Natural killer cell treated with Interleukin-12 subunit alpha and Interleukin-12 subunit beta and Interleukin-15 and Interleukin-18, amount 100 ng/mL, for 72 hours (primary cell): ENCODE measurements at regions not wholly inside any gene's neighbourhood (a gene's known extent, or its start where the extent isn't known, plus 50 kb on each side); places are given as distances from the start of the nearest gene placed in this dataset.

Experiments used
- ATAC-seq, 2 donors: fragments of 150-1000 bp; cut with Tn5 transposase in 1 of 2; sonication (Bioruptor Pico), chemical (Tn5 transposase) in 1 of 2; 2 replicates each; pipeline ENCODE4 v1.10.0; 2021
- DNase-seq: peaks from one replicate; pipeline ENCODE4 v3.0.0; 2022; ENCODE audit warnings: low spot score
- H3K27ac Mint-ChIP-seq, 2 donors: 1 replicate in 1 of 2; 2 replicates in 1 of 2; pipeline ENCODE4 v1.8.0; 2022; ENCODE audit warnings: mixed read lengths in 2 of 2, mild to moderate bottlenecking in 1 of 2, moderate library complexity in 1 of 2
- H3K27me3 Mint-ChIP-seq, 2 donors: 1 replicate in 1 of 2; 2 replicates in 1 of 2; pipeline ENCODE4 v1.8.0; 2022; ENCODE audit warnings: mixed read lengths in 2 of 2
- H3K36me3 Mint-ChIP-seq: one replicate; pipeline ENCODE4 v1.8.0; 2022; ENCODE audit warnings: mixed read lengths
- H3K4me1 Mint-ChIP-seq, 2 donors: 1 replicate in 1 of 2; 2 replicates in 1 of 2; pipeline ENCODE4 v1.8.0; 2022; ENCODE audit warnings: low read depth in 2 of 2, mixed read lengths in 2 of 2, mild to moderate bottlenecking in 1 of 2
- H3K4me3 Mint-ChIP-seq: one replicate; pipeline ENCODE4 v1.8.0; 2022; ENCODE audit warnings: mixed read lengths
- H3K9me3 Mint-ChIP-seq: 2 replicates; pipeline ENCODE4 v1.8.0; 2022; ENCODE audit warnings: mixed read lengths

GRCh38 chr22:47369020-47369419 lies 606.6 kb downstream of the TBC1D22A start:
- DNase-seq (no peak), ATAC-seq (no peak)
- Mint-ChIP-seq H3K27ac (no peak overlapping the region), H3K9me3 (peaks cover 4% of the 10 kb centered on the region), H3K36me3 (peaks cover 2% of the 10 kb centered on the region), H3K4me1 (no peaks in the 10 kb centered on the region), H3K4me3 (no peak overlapping the region), H3K27me3 (peaks cover 11 to 12% of the 10 kb centered on the region in 2 donors)

GRCh38 chr22:47367993-47368945 lies 605.8 kb downstream of the TBC1D22A start:
- Mint-ChIP-seq H3K9me3 (peaks cover 7% of the 10 kb centered on the region), H3K4me3 (no peak overlapping the region), H3K27ac (no peak overlapping the region), H3K27me3 (peaks cover 12% of the 10 kb centered on the region in 2 donors), H3K36me3 (peaks cover 4% of the 10 kb centered on the region), H3K4me1 (no peaks in the 10 kb centered on the region)
- no peak for ATAC-seq
- no peak for DNase-seq

GRCh38 chr22:47367107-47367690 lies 604.7 kb downstream of the TBC1D22A start:
- no peak for DNase-seq
- peaks cover 7% of the 10 kb centered on the region for H3K9me3 Mint-ChIP-seq
- H3K27me3 Mint-ChIP-seq = peaks cover 12% of the 10 kb centered on the region in 2 donors
- H3K4me1 Mint-ChIP-seq = no peaks in the 10 kb centered on the region
- no peak overlapping the region for H3K27ac Mint-ChIP-seq
- H3K36me3 Mint-ChIP-seq = peaks cover 4% of the 10 kb centered on the region
- no peak for ATAC-seq
- no peak overlapping the region for H3K4me3 Mint-ChIP-seq

- no peak overlapping the region for H3K4me3 Mint-ChIP-seq
- DNase-seq (no peak), ATAC-seq (peak in 1 of 2 donors; percentile 25)
- peaks cover 4% of the 10 kb centered on the region for H3K36me3 Mint-ChIP-seq
- H3K27ac Mint-ChIP-seq = no peak overlapping the region
- peaks cover 7% of the 10 kb centered on the region for H3K9me3 Mint-ChIP-seq
- peaks cover 12 to 13% of the 10 kb centered on the region in 2 donors for H3K27me3 Mint-ChIP-seq
- no peaks in the 10 kb centered on the region for H3K4me1 Mint-ChIP-seq
Measured at GRCh38 chr22:47366026-47366767, 603.7 kb downstream of the TBC1D22A start.

- H3K27me3 Mint-ChIP-seq = peaks cover 15 to 38% of the 10 kb centered on the region in 2 donors
Measured at GRCh38 chr22:47361247-47361646, 598.8 kb downstream of the TBC1D22A start.

GRCh38 chr22:47357493-47357892 lies 595.0 kb downstream of the TBC1D22A start:
- no peak for DNase-seq
- Mint-ChIP-seq H3K4me3 (no peak overlapping the region), H3K27ac (no peak overlapping the region), H3K9me3 (no peaks in the 10 kb centered on the region), H3K36me3 (no peaks in the 10 kb centered on the region), H3K4me1 (no peaks in the 10 kb centered on the region), H3K27me3 (peaks cover 11 to 26% of the 10 kb centered on the region in 2 donors)
- ATAC-seq = no peak

More at GRCh38 chr22:47361247-47361646, 598.8 kb downstream of the TBC1D22A start:
- no peak for DNase-seq
- no peak for ATAC-seq
- peaks cover 7% of the 10 kb centered on the region for H3K9me3 Mint-ChIP-seq
- H3K27ac Mint-ChIP-seq = no peak overlapping the region
- H3K36me3 Mint-ChIP-seq = peaks cover 4% of the 10 kb centered on the region
- no peak overlapping the region for H3K4me3 Mint-ChIP-seq
- no peaks in the 10 kb centered on the region for H3K4me1 Mint-ChIP-seq

- ATAC-seq = peak; percentile 17 to 41
- Mint-ChIP-seq H3K9me3 (no peaks in the 10 kb centered on the region), H3K36me3 (no peaks in the 10 kb centered on the region), H3K4me1 (no peaks in the 10 kb centered on the region), H3K27me3 (peaks cover 11 to 26% of the 10 kb centered on the region in 2 donors), H3K27ac (no peak overlapping the region), H3K4me3 (no peak overlapping the region)
- no peak for DNase-seq
Measured at GRCh38 chr22:47357086-47357485, 594.6 kb downstream of the TBC1D22A start.

- DNase-seq (no peak), ATAC-seq (peak in 1 of 2 donors; percentile 29)
- Mint-ChIP-seq H3K27ac (no peak overlapping the region), H3K27me3 (peaks cover 15 to 26% of the 10 kb centered on the region in 2 donors), H3K9me3 (no peaks in the 10 kb centered on the region), H3K4me1 (no peaks in the 10 kb centered on the region), H3K4me3 (no peak overlapping the region), H3K36me3 (no peaks in the 10 kb centered on the region)
Measured at GRCh38 chr22:47356511-47357011, 594.1 kb downstream of the TBC1D22A start.

GRCh38 chr22:47355776-47356510 lies 593.5 kb downstream of the TBC1D22A start:
- ATAC-seq (peak in 1 of 2 donors; percentile 18), DNase-seq (no peak)
- Mint-ChIP-seq H3K27me3 (peaks cover 15 to 22% of the 10 kb centered on the region in 2 donors), H3K9me3 (no peaks in the 10 kb centered on the region), H3K27ac (no peak overlapping the region), H3K4me3 (no peak overlapping the region), H3K4me1 (no peaks in the 10 kb centered on the region), H3K36me3 (no peaks in the 10 kb centered on the region)

- Mint-ChIP-seq H3K4me3 (no peak overlapping the region), H3K4me1 (no peaks in the 10 kb centered on the region), H3K27me3 (peaks cover 15 to 18% of the 10 kb centered on the region in 2 donors), H3K27ac (no peak overlapping the region), H3K9me3 (no peaks in the 10 kb centered on the region), H3K36me3 (no peaks in the 10 kb centered on the region)
- no peak for ATAC-seq
- no peak for DNase-seq
Measured at GRCh38 chr22:47355388-47355725, 592.9 kb downstream of the TBC1D22A start.

- no peak for DNase-seq
- no peaks in the 10 kb centered on the region for H3K4me1 Mint-ChIP-seq
- ATAC-seq = no peak
- no peaks in the 10 kb centered on the region for H3K36me3 Mint-ChIP-seq
- peaks cover 15 to 18% of the 10 kb centered on the region in 2 donors for H3K27me3 Mint-ChIP-seq
- H3K4me3 Mint-ChIP-seq = no peak overlapping the region
- H3K27ac Mint-ChIP-seq = no peak overlapping the region
- H3K9me3 Mint-ChIP-seq = no peaks in the 10 kb centered on the region
Measured at GRCh38 chr22:47354668-47355387, 592.4 kb downstream of the TBC1D22A start.

GRCh38 chr22:47352920-47353700 lies 590.7 kb downstream of the TBC1D22A start:
- Mint-ChIP-seq H3K27ac (no peak overlapping the region), H3K4me1 (no peaks in the 10 kb centered on the region), H3K4me3 (no peak overlapping the region), H3K36me3 (no peaks in the 10 kb centered on the region), H3K9me3 (no peaks in the 10 kb centered on the region), H3K27me3 (peaks cover 15 to 22% of the 10 kb centered on the region in 2 donors)
- ATAC-seq (no peak), DNase-seq (no peak)
